DMS153 (cell line): ENCODE measurements at regions not wholly inside any gene's neighbourhood (a gene's known extent, or its start where the extent isn't known, plus 50 kb on each side); places are given as distances from the start of the nearest gene placed in this dataset.
A peak's percentile ranks its signal among the peaks of the same experiment; 100 is the strongest.

Source experiments
- DNase-seq: peaks from one replicate; lab custom pipeline; 2025; lab: John Stamatoyannopoulos, UW

DNA sequence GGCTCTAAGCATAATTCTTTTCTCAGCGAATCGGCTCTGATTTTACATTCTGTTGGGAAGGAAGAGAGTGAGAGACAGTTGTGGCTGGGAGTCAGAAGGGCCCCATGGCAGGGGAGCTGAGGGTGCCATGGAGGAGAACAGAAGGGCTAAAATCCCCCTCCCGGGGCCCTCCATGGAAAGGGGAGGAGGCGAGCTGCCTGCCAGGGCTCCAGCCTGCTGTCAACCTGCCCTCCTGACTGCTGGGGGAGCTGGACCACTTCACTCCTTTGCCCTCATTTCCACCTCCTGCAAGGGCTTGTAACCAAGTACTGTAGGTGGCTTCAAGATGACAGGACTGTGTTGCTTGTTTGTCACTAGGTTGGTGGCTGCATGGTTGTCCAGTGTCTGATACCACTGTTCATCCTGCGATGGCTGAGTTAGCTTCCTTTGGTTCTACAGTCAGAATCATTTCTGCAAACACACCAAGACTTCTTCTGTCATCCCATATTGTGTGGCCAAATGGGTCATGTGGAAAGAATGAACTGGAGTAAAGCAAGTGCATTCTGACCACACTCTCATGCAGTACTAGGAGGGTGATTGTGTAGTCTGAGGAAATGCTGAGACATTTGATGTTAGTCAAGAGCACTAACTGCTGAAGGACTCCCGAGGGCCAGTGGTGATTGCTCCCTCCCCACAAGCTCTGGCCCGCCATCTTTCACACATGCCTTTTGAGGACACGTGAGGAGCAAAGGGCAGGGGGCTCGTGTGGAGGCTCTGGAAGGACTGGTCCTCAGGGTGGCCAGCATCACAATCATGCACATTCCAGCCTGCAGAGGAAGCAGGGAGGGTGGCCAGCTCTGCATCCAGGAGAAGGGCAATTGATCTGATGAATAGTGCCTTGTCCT is 307.2 kb downstream of the GADD45G start:
- no peak for DNase-seq

DNA sequence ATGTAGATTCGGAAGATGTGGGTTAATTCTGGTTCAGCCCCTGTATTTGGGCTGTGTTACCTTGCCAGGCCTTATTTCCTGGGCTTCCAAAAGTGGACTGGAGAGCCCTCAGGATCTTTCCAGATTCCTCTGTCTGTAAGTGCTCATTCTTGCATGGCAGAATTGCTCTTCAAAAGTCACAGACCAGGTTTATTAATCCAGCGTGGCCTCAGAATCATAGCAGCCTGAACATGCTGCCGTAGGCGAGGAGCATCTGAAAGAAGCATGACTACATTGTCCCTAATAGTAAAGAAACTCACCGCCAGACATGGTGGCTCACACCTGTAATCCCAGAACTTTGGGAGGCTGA is 307.8 kb downstream of the GADD45G start:
- DNase-seq, result no peak

DNA sequence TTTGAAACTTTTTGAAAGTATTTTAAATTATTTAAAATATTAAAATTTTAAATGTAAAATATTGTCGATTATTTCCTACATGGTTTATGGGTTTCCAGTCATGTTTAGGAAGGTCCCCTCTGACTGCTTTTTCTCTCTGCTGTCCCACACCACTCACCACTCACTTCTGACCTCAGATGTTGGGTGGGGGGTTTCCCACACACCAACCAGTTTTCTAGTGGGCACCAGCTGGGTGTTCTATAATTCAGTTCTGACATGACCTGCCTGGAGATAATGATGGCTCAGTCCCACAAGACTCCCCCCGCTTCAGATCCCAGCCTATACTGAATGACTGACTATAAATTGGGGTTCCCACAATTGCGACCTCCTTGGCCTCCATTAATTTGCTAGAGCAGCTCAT is 310.4 kb downstream of the GADD45G start:
- no peak for DNase-seq

DNA sequence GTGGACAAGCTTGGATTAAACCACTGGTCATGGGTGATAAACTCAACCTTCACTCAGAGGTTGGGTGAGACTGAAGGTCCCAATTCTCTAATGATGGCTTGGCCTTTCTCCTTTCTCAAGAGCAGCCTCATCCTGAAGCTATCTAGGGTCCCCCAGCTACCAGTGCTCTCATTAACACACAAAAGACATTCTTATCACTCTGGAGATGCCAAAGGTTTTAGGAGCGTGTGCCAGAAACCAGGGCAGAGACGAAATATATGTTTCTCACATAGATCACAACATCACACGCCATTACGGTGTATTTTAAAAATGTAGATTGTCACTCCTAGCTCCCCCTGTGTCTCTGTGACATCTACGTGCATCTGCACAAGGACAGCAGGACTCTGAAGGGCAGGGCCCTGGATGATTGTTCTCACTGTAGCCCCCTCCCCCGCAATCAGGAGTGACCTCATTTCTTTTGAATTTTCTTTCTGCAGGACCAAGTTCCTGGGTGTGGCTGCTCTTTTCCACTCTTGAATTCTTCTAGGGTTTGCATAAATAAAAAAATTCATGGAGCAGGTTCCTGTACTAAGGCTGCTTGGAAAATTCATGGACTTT is 311.3 kb downstream of the GADD45G start:
- no peak for DNase-seq

DNA sequence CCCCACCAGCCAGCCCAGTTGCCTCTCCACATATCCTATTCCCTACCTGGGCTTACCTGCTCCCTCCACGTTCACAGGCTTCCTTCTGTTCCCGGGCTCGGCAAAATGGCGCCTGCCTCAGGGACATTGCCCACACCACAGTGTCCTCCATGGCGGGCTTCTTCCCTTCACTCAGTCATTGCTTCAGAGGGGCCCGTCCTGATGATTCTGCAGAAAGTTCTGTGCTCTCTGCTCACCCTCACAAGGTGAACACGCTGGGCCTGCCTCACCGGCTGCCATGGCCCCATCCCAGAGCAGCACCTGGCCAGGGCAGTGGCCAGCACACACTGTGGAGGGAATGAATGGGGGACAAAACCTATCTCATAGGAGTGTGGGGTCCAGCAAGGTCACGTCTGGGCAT is 313.0 kb downstream of the GADD45G start:
- DNase-seq, result no peak

DNA sequence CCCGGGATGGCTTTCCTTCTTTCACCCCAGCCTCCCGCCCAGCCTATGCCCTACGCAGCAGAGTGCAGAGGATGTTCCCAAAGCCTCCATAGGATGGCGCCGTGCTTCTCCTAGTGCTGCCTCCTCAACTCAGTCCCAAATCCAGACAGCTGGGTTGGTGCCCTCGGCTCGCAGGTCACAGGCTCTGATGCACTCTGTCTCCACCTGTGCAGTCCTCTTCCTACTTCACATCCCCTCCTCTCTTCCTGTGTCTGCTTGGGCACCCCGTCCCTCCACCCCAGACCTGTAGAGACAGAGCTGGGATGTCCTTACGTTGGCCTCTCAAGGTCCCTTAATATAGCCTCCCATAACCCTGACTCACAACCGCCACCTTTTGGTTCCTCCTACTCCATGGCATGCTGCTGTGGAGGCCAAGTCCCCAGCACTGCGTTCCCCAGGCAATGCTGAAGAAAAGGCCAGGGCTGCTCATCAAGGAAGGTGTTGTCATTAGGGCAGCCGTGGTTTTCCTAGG is 314.4 kb downstream of the GADD45G start:
- peak; percentile 55 for DNase-seq

DNA sequence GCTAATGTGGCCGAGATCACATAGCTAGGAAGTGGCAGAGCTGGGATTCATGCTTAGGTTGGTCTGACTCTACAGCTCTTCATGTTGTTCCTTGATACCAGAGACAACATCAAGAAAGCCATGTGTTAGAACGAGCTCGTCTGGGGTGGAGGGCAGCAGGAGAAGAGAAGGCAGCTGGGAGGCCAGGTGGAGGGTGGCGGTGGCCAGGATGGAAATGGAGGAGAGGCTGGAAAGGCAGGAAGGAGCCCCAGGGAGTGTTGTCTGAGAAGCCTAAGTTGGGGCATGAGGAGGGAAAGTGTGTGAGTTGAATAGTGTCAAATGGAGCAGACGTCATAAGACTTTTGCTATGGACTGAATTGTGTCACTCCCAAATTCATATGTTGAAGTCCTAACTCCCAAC is 315.3 kb downstream of the GADD45G start:
- DNase-seq, result no peak

DNA sequence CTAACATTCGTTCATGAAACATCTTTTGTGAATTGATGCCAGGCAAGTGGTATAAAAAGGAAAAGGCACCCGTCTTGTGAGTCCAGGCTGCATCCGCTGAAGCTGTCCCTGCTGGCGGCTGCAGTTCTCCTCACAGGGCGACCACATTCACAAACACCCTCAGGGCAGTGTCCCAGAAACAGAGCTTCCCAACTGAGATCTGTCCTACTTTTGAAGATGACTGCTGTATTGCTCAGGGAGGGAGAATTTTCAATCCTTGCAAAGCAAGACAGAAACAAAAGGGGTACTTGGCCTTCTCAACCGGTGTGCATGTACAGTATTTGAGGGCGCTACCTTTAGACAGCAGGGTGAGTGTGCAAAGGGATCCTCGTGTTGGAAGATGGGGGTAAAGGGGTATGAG is 316.1 kb downstream of the GADD45G start:
- no peak for DNase-seq

DNA sequence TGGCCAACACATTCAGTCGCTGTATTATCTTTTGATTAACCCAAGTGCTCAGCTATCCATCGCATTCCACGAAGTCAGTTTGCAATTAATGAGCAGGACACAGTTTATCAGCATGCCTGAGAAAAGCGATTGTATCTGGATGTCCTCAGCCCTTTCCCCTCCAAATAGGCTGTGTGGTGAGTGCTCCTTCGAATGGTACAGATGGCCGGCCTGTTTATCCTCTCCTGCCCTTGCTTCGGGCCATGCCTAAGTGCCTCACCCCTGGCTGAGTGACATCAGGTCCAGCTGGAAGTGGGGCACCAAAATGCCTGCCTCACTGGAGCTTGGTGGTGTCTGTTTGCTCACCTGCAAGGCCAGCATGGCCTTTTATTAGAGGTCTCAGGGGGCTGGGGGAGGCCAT is 317.3 kb downstream of the GADD45G start:
- peak; percentile 42 for DNase-seq

DNA sequence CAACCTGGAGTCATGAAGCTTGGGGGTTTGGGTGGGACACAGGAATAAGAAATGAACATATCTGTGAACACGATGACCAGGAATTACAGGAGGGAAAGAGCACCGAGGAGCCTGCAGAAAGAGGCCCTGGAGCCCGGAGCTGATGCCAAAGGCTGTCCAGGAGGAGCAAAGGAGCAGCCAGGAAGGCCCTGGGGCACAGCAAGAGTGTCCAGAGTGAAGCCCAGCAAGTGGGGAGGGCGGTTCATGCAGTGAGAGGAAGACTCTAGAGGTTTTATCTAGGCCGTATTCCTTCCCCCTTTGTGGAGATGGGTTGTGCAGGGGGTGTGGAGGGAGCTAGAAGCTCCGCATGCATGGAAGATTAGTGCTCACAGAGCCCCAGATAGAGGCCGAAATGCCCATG is 318.4 kb downstream of the GADD45G start:
- no peak for DNase-seq

DNA sequence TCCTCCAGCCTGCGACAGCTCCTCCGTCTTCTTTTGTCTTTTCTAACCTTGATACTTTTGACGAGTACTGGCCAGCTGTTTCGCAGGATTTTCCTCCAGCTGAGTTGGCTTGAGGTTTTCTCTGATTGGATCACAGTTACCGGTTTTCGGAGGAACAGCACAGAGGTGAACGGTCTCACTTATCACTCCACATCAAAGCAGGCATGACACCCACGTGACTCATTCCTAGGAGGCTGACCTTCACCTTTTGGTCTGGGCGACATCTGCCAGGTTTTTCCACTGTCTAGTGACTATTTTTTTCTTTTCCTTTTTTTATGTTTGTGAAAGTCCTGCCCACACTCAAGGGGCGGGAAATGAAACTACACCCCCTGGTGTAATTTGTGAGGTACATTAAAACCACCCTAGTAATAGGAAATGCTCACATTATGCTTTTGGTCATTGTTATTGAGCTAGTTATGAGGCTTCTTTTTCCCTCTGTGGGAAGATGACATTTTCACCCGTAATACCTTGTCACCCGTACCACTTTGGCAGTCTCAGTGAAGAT is 319.2 kb downstream of the GADD45G start:
- DNase-seq, result no peak

DNA sequence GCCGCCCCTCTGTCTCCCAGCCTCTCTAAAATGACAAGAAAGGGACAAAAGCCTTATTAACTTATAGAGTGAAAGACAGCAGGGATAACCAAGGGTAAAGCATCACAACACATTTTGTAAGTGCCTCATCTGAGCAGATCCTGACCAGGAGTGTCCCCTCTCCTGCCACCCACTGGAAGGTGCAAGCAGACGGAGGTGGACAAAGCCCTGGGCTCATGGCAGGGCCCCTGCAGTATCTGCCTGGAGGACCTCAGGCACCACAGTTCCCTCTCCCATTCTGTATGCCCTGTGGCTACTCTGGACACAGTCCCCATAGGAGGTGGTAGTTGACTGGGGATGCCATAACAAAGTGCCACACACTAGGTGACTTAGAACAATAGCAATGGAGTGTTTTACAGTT is 319.8 kb downstream of the GADD45G start:
- no peak for DNase-seq

DNA sequence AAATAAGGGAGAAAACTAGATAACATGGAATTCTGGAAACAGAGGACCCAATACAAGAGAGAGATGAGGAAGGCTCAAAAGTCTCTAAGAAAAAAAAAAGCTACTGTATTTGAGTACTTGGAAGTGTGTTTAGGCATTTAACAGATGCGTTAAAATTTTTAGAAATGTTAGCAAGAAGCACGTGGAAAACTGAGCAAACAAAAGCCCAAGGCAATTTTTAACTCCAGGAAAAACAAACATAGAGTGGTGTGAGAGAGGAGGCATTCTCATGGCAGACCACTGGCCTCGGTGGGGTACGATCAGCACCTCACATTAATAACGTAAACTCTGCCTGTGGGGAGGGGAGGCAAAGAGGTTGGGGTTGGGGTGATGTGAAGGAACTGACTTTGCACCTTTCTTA is 321.4 kb downstream of the GADD45G start:
- no peak for DNase-seq

DNA sequence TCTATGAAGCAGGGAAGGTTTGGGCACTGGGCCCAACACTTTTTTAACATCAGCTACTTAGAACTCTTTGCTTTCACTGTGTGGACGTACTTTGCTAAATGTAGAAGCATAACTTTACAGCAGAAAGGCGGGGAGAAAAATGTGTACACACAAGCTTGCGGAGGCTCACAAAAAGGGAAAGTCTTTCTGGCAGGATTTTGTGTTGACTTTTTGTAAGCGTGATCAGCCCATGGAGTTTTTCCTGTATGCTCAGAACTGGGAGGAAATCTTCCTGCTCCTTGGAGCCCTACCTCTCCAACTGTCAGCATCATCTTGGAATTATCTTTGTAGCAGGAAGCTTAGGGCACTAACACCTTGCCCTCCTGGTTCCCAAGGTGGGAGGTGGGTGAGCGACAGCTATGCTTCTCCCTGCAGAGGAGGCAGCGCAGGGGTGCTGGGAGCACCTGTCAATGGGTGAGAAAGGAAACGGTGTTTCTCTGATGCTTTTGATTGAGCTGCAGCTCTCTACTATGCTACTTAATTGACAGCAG is 321.9 kb downstream of the GADD45G start:
- no peak for DNase-seq

DNA sequence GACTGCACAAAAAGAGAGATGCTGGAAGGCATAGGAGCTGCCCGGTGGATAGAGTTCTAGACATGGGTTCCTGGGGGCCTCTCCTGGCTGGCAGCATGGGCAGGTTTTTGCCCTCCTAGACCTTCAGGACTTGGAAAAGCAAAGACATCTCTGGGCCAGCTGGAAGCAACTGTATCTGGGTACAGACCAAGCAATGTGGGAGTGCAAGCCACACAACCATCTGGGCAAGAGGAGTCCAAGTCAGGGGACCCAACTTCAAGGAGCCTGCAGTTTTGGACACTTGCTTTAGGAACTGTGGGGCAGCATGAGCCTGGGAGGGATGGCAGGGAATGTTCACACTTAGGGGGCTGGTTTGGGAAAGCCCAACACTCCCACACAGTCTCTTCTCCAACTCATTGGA is 323.3 kb downstream of the GADD45G start:
- DNase-seq, result no peak

DNA sequence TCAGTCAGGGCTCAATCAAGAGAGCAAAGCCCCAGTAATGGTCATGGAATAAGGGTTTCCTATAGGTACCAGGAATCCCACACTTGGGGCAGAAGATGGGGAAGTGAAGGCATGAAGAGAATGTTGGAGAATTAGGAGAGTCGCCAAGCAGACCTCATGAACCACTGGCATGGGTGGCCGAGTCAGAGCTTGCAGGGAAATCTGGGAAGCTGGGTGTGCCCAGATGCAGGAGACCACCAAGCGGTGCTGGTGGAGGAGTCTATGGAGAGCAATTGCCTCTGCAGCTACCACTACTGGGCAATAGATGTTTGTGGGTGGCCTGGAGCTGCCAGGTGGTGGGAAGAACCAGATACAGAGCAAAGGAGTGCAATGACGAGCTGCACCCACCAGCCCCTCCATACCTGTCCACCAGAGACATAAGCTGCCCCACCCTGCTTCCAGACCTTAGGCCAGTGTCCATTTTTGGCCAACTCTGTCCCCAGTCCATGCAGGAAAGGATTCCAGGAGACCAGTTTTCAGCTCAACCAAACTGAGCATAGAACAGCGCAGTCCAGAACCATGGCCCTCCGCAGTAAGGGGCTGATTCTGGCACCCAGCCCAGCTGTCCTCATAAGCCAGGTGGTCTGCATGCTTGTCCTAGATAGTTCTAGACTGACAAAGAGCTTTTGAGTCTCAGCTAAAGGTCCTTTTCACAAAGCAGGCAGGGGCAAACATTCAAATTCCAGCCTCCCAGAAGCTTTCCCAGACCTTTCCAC is 323.9 kb downstream of the GADD45G start:
- no peak for DNase-seq

DNA sequence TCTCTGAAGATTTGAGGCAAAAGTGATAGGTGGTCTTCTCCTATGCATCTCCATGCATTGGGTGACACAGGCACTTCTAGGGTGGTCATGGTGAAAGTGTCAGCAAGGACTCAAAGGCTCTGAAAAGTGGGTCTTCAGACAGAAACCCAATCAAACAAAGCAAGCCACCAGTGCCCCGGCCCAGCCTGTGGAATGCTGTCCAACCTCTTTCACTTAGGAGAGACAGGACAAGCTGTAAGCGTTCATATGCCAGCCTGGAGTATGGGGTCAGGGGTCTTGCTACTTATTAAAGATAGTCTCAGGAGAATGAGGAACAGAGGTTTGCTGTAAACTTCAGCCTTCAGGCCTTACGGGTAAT is 324.5 kb downstream of the GADD45G start:
- no peak for DNase-seq

DNA sequence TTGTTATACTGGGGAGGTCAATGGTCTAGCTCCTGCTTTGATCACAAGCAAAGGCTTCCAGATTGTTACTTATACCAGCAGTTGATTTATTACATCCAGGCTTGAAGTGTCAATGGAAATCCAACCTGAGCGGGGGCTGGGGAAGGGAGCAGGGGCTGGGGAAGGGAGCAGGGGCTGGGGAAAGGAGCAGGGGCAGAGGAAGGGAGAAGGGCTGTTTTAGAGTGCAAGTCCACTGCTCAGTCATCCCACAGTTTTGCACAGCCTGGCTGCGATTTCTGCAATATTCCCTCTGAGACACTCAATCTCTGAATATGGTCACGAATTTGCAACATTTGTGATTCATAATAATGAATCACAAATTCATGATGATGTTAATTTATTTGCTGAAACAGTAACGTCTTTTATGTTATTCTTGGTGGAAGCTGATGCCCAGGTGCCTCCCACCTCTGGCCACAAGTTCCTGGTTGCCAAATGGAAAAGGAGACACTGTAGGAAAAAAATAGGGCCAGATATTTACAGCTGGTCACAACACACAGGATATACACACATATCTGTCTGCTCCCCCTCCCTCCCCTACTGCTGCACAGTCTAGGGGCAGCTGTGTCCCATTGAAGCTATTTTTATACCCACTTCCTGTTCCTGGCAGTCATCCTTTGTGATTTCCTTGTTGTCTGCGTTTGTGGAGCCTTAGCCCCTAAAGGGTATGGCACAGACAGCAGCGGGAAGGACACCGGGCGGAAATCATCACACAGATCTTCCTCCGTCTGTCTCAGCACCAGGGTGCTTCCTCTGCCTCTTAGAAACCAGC is 325.1 kb downstream of the GADD45G start:
- DNase-seq, result peak; percentile 95

DNA sequence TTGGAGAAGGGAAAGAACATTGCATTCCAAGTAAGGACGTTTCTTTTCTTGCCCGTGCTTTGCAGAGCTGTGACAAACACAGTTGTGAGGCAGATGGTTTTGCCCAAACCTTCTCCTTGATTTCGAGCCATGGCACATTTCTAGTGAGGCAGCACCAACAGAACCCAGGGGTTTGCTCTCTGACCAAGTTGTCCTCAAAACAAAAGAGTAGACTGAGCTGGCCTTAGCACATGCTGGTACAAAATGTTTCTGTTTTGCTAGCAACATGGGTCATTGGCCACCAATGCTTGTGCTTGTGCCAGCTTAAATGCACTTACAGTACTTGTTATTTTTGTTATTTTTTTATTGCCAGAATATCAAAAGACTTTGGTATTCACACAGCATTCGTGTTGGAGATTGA is 328.8 kb downstream of the GADD45G start:
- no peak for DNase-seq

DNA sequence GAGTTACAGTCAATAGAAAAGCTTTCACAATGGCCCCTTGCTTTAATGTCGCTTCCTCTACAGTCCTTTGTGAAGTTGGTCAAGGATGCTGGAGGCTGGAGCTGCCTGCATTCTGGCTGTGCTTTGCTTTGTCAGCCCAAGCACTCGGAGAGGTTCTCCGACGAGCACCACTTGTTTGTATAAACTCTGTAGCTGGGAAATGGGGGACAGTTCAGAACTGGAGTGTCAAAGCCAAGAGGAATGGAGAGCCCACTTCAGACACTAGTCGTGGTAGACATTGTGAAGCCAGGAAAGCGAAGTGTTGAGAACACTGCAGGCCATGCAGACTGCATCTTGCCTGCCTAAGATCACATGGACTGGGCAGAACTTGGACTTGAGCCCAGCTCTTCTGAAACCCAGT is 330.3 kb downstream of the GADD45G start:
- peak; percentile 68 for DNase-seq

DNA sequence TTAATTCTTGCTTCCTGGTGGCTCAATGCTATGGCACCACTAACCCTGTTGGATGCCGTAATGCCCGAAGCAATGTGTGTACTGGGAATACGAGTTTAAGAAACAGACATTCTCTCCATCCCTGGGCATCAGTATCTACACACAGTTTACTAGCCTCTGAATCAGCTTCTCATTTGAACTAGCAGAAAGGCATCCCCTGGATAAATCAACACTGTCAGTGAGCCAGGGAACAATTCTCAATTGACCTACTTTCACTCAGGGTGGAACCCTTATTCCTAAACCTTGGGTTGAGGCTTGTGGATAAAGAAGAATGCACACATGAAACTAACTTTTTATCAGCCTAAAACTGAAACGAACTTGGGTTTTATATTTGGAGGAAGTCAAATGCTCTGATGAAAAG is 331.0 kb downstream of the GADD45G start:
- DNase-seq, result no peak

DNA sequence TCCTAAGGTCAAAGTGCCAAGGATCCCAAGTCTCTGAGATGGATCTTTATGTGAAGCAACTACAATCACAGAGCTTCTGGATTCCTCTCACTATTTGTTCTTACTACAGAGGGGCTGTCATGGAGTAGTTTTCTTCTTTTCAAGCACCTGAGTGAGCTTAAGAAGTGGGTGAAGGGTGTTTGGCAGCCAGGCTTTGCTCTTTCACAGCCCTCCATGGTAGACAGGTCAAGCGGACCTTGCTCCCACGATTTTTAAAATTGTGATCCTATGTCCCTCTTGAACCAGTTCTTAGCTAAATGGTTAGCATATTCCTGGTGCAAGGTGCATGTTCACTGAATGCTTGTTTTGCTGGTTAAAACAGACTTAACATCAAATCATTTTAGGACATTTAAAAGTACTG is 332.2 kb downstream of the GADD45G start:
- DNase-seq, result no peak
